ENCODE measurements at regions not wholly inside any gene's neighbourhood (a gene's known extent, or its start where the extent isn't known, plus 50 kb on each side); places are given as distances from the start of the nearest gene placed in this dataset.

- no peak for DNase-seq
- Histone ChIP-seq H3K4me3 (no peak overlapping the region), H3K9me3 (no peaks in the 10 kb centered on the region), H3K27me3 (peaks cover 0 to 16% of the 10 kb centered on the region in 2 donors), H3K27ac (no peak overlapping the region), H3K4me1 (no peaks in the 10 kb centered on the region), H3K36me3 (no peaks in the 10 kb centered on the region)
- intact Hi-C loops (cut with DNase I): no loop called here
- no peak for TF ChIP-seq CTCF (IDR thresholded peaks at IDR 0.05)
- ATAC-seq: no peak
Measured at GRCh38 chr16:86681757-86682106, 103.4 kb downstream of the FOXL1 start.

- Histone ChIP-seq H3K4me3 (no peak overlapping the region), H3K27me3 (peaks cover 0 to 15% of the 10 kb centered on the region in 2 donors), H3K27ac (no peak overlapping the region), H3K4me1 (no peaks in the 10 kb centered on the region), H3K36me3 (no peaks in the 10 kb centered on the region), H3K9me3 (no peaks in the 10 kb centered on the region)
- no peak for TF ChIP-seq CTCF (IDR thresholded peaks at IDR 0.05)
- DNase-seq: no peak
- ATAC-seq: no peak
- intact Hi-C loops (cut with DNase I): no loop called here
Measured at GRCh38 chr16:86682219-86682904, 104.0 kb downstream of the FOXL1 start.

GRCh38 chr16:86683441-86684194 is 105.3 kb downstream of the FOXL1 start:
- DNase-seq (no peak), ATAC-seq (no peak)
- Histone ChIP-seq H3K4me3 (no peak overlapping the region), H3K36me3 (no peaks in the 10 kb centered on the region), H3K9me3 (no peaks in the 10 kb centered on the region), H3K27me3 (peaks cover 0 to 15% of the 10 kb centered on the region in 2 donors), H3K27ac (no peak overlapping the region), H3K4me1 (no peaks in the 10 kb centered on the region)
- intact Hi-C loops (cut with DNase I): no loop called here
- no peak for TF ChIP-seq CTCF (IDR thresholded peaks at IDR 0.05)

- no peaks in the 10 kb centered on the region for H3K36me3 ChIP-seq
- H3K27ac ChIP-seq: no peak overlapping the region
- ATAC-seq (no peak), DNase-seq (no peak)
- peaks cover 0 to 8% of the 10 kb centered on the region in 2 donors for H3K27me3 ChIP-seq
- no peaks in the 10 kb centered on the region for H3K9me3 ChIP-seq
- intact Hi-C loops (cut with DNase I): no loop called here
- H3K4me1 ChIP-seq: no peaks in the 10 kb centered on the region
- no peak overlapping the region for H3K4me3 ChIP-seq
- TF ChIP-seq CTCF (IDR thresholded peaks at IDR 0.05): no peak
Measured at GRCh38 chr16:86685076-86685475, 106.7 kb downstream of the FOXL1 start.

- TF ChIP-seq CTCF (IDR thresholded peaks at IDR 0.05): no peak
- H3K27ac ChIP-seq: no peak overlapping the region
- H3K4me3 ChIP-seq: no peak overlapping the region
- ATAC-seq (no peak), DNase-seq (no peak)
- H3K36me3 ChIP-seq: no peaks in the 10 kb centered on the region
- intact Hi-C loops (cut with DNase I): no loop called here
- H3K9me3 ChIP-seq: no peaks in the 10 kb centered on the region
- H3K27me3 ChIP-seq: peaks cover 0 to 26% of the 10 kb centered on the region in 2 donors
- H3K4me1 ChIP-seq: no peaks in the 10 kb centered on the region
Measured at GRCh38 chr16:86690970-86691369, 112.6 kb downstream of the FOXL1 start.
